Calu3 (cell line): ENCODE measurements at regions not wholly inside any gene's neighbourhood (a gene's known extent, or its start where the extent isn't known, plus 50 kb on each side); places are given as distances from the start of the nearest gene placed in this dataset.

Experiments used
- BruUV-seq: library from RNA; stranded (reverse); fragments of 400-500 nt; replicated peaks from 2 replicates; lab custom pipeline; 2021; lab: Mats Ljungman, UMichigan
- CTCF ChIA-PET: fragments of 300-600 bp; sonication (Branson Sonifier 250); formaldehyde crosslinking; loops from one replicate; lab custom pipeline; 2022; ENCODE audit warnings: antibody characterized with exemption; lab: Charles Lee
- DNase-seq: peaks from one replicate; pipeline ENCODE4 v3.0.0; 2022
- H3K27ac Mint-ChIP-seq: one replicate; pipeline ENCODE4 v1.8.0; 2022; ENCODE audit warnings: mixed read lengths; ENCODE audit not compliant: unreplicated experiment
- H3K27me3 Mint-ChIP-seq: one replicate; pipeline ENCODE4 v1.8.0; 2022; ENCODE audit warnings: mixed read lengths; ENCODE audit not compliant: unreplicated experiment
- H3K36me3 Mint-ChIP-seq: one replicate; pipeline ENCODE4 v1.8.0; 2022; ENCODE audit warnings: mild to moderate bottlenecking, moderate library complexity, mixed read lengths; ENCODE audit not compliant: insufficient read depth, unreplicated experiment
- H3K4me1 Mint-ChIP-seq: one replicate; pipeline ENCODE4 v1.8.0; 2022; ENCODE audit warnings: mild to moderate bottlenecking, low read depth, mixed read lengths; ENCODE audit not compliant: unreplicated experiment
- H3K4me3 Mint-ChIP-seq: one replicate; pipeline ENCODE4 v1.8.0; 2022; ENCODE audit warnings: mild to moderate bottlenecking, low read depth, moderate library complexity, mixed read lengths; ENCODE audit not compliant: unreplicated experiment
- H3K9me3 Mint-ChIP-seq: one replicate; pipeline ENCODE4 v1.8.0; 2022; ENCODE audit warnings: low read depth, mixed read lengths; ENCODE audit not compliant: unreplicated experiment
- CTCF ChIP-seq: fragments of 200-600 bp; IDR thresholded peaks from one replicate; pipeline ENCODE4 v1.8.0; 2022; ENCODE audit warnings: antibody characterized with exemption; ENCODE audit not compliant: unreplicated experiment
- intact Hi-C: fragments of 100-400 bp; cut with micrococcal nuclease; formaldehyde crosslinking; loops from one replicate; pipeline ENCODE4 v1.10.0; 2022; ENCODE audit not compliant: unreplicated experiment

- peaks cover 2% of the 10 kb centered on the region for H3K9me3 Mint-ChIP-seq
- H3K4me3 Mint-ChIP-seq = no peak overlapping the region
- CTCF ChIA-PET = no interaction called here
- no peaks in the 10 kb centered on the region for H3K4me1 Mint-ChIP-seq
- intact Hi-C loops = no loop called here
- H3K27me3 Mint-ChIP-seq = no peaks in the 10 kb centered on the region
- DNase-seq = no peak
- TF ChIP-seq CTCF = no peak
- BruUV-seq = no TSS peak
- no peaks in the 10 kb centered on the region for H3K36me3 Mint-ChIP-seq
- H3K27ac Mint-ChIP-seq = no peak overlapping the region
These were observed 204.7 kb upstream of the MPDZ start for GRCh38 chr9:13484186-13484585.

- no peaks in the 10 kb centered on the region for H3K4me1 Mint-ChIP-seq
- no peak overlapping the region for H3K4me3 Mint-ChIP-seq
- intact Hi-C loops = no loop called here
- no peak for DNase-seq
- H3K27me3 Mint-ChIP-seq = peaks cover 11% of the 10 kb centered on the region
- no peak for TF ChIP-seq CTCF
- H3K36me3 Mint-ChIP-seq = no peaks in the 10 kb centered on the region
- CTCF ChIA-PET = no interaction called here
- BruUV-seq = no TSS peak
- peaks cover 2% of the 10 kb centered on the region for H3K9me3 Mint-ChIP-seq
- no peak overlapping the region for H3K27ac Mint-ChIP-seq
These were observed 201.8 kb upstream of the MPDZ start for GRCh38 chr9:13481274-13481673.

- Mint-ChIP-seq H3K27ac (no peak overlapping the region), H3K36me3 (no peaks in the 10 kb centered on the region), H3K9me3 (peaks cover 2% of the 10 kb centered on the region), H3K4me1 (no peaks in the 10 kb centered on the region), H3K4me3 (no peak overlapping the region), H3K27me3 (peaks cover 11% of the 10 kb centered on the region)
- CTCF ChIA-PET = no interaction called here
- intact Hi-C loops = no loop called here
- BruUV-seq = no TSS peak
- DNase-seq = no peak
- TF ChIP-seq CTCF = no peak
These were observed 201.2 kb upstream of the MPDZ start for GRCh38 chr9:13480693-13481092.

- no peak overlapping the region for H3K4me3 Mint-ChIP-seq
- H3K4me1 Mint-ChIP-seq = no peaks in the 10 kb centered on the region
- H3K36me3 Mint-ChIP-seq = no peaks in the 10 kb centered on the region
- no TSS peak for BruUV-seq
- intact Hi-C loops = no loop called here
- TF ChIP-seq CTCF = no peak
- H3K9me3 Mint-ChIP-seq = peaks cover 2% of the 10 kb centered on the region
- H3K27me3 Mint-ChIP-seq = peaks cover 11% of the 10 kb centered on the region
- CTCF ChIA-PET = no interaction called here
- DNase-seq = no peak
- H3K27ac Mint-ChIP-seq = no peak overlapping the region
These were observed 199.6 kb upstream of the MPDZ start for GRCh38 chr9:13479096-13479495.

- no TSS peak for BruUV-seq
- intact Hi-C loops = no loop called here
- H3K9me3 Mint-ChIP-seq = peaks cover 2% of the 10 kb centered on the region
- H3K27me3 Mint-ChIP-seq = peaks cover 11% of the 10 kb centered on the region
- no peak for TF ChIP-seq CTCF
- CTCF ChIA-PET = no interaction called here
- H3K4me1 Mint-ChIP-seq = no peaks in the 10 kb centered on the region
- no peaks in the 10 kb centered on the region for H3K36me3 Mint-ChIP-seq
- no peak overlapping the region for H3K4me3 Mint-ChIP-seq
- DNase-seq = no peak
- H3K27ac Mint-ChIP-seq = no peak overlapping the region
These were observed 199.1 kb upstream of the MPDZ start for GRCh38 chr9:13478639-13479038.
